HS-5 (cell line): ENCODE measurements at regions not wholly inside any gene's neighbourhood (a gene's known extent, or its start where the extent isn't known, plus 50 kb on each side); places are given as distances from the start of the nearest gene placed in this dataset.
"Not testable (repeated sequence)": the region's sequence is repeated elsewhere in the genome, so short reads cannot be mapped to it uniquely, and the experiment has no call there.

Experiments
- DNase-seq: peaks from one replicate; pipeline ENCODE4 v3.0.0-alpha.2; 2012; ENCODE audit warnings: low read depth

GRCh38 chrX:37509349-37509748 is 62.1 kb upstream of the LANCL3 start:
- DNase-seq, result no peak

- DNase-seq, result not testable (repeated sequence)
Observed at GRCh38 chrX:37516512-37516911, 54.9 kb upstream of the LANCL3 start.

- DNase-seq, result not testable (repeated sequence)
Observed at GRCh38 chrX:37519261-37519660, 52.2 kb upstream of the LANCL3 start.

- peak; percentile 33 for DNase-seq
Observed at GRCh38 chrX:37520860-37521450, 50.5 kb upstream of the LANCL3 start.
